WTC11 (cell line): ENCODE measurements at regions not wholly inside any gene's neighbourhood (a gene's known extent, or its start where the extent isn't known, plus 50 kb on each side); places are given as distances from the start of the nearest gene placed in this dataset.

Source experiments
- ATAC-seq: fragments of 200-7000 bp; cut with Tn5 transposase; 2 replicates; pipeline ENCODE4 v1.10.0; 2021; ENCODE audit warnings: mild to moderate bottlenecking, moderate library complexity
- CTCF ChIA-PET: fragments of 300-600 bp; sonication (Branson Sonifier 250); formaldehyde crosslinking; loops from one replicate; lab custom pipeline; 2021; ENCODE audit warnings: antibody characterized with exemption; lab: Charles Lee
- POLR2A ChIA-PET: fragments of 350-600 bp; sonication (Branson Sonifier 250); formaldehyde crosslinking; loops from one replicate; lab custom pipeline; 2021; ENCODE audit warnings: antibody characterized with exemption; lab: Charles Lee
- DNase-seq: peaks from one replicate; pipeline ENCODE4 v3.0.0; 2021; ENCODE audit warnings: low spot score
- H3K27ac Mint-ChIP-seq: 2 replicates; pipeline ENCODE4 v1.8.0; 2021; ENCODE audit warnings: mixed read lengths
- H3K27me3 Mint-ChIP-seq: 2 replicates; pipeline ENCODE4 v1.8.0; 2021; ENCODE audit warnings: low read depth, mild to moderate bottlenecking, moderate library complexity, mixed read lengths
- H3K36me3 Mint-ChIP-seq: 2 replicates; pipeline ENCODE4 v1.8.0; 2021; ENCODE audit warnings: mixed read lengths
- H3K4me1 Mint-ChIP-seq: 2 replicates; pipeline ENCODE4 v1.8.0; 2022; ENCODE audit warnings: mixed read lengths
- H3K4me3 Mint-ChIP-seq: 2 replicates; pipeline ENCODE4 v1.8.0; 2021; ENCODE audit warnings: mild to moderate bottlenecking, moderate library complexity, mixed read lengths
- H3K9me3 Mint-ChIP-seq: 2 replicates; pipeline ENCODE4 v1.8.0; 2021; ENCODE audit warnings: mixed read lengths
- AFF4 ChIP-seq: sonication (generic); formaldehyde crosslinking; IDR thresholded peaks from 2 replicates; pipeline ENCODE4 v1.8.1; 2023; ENCODE audit warnings: mild to moderate bottlenecking, missing genetic modification reagents, borderline replicate concordance
- E2F4 ChIP-seq: sonication (generic); formaldehyde crosslinking; IDR thresholded peaks from 2 replicates; pipeline ENCODE4 v1.8.1; 2022; ENCODE audit warnings: low read depth, mild to moderate bottlenecking, moderate library complexity, missing genetic modification reagents, borderline replicate concordance
- ESRRA ChIP-seq: sonication (generic); formaldehyde crosslinking; IDR thresholded peaks from 2 replicates; pipeline ENCODE4 v1.8.1; 2022; ENCODE audit warnings: mild to moderate bottlenecking, missing genetic modification reagents, borderline replicate concordance
- ETV6 ChIP-seq: sonication (generic); formaldehyde crosslinking; IDR thresholded peaks from 2 replicates; pipeline ENCODE4 v1.8.1; 2022; ENCODE audit warnings: mild to moderate bottlenecking, missing genetic modification reagents
- FOXK1 ChIP-seq: sonication (generic); formaldehyde crosslinking; IDR thresholded peaks from 2 replicates; pipeline ENCODE4 v1.8.0; 2022; ENCODE audit warnings: mild to moderate bottlenecking, moderate library complexity, missing genetic modification reagents
- GABPB1 ChIP-seq: sonication (generic); formaldehyde crosslinking; IDR thresholded peaks from 2 replicates; pipeline ENCODE4 v1.8.1; 2023; ENCODE audit warnings: mild to moderate bottlenecking, missing genetic modification reagents
- GRHL2 ChIP-seq: fragments of 250-450 bp; sonication (Bioruptor Pico); IDR thresholded peaks from 2 replicates; pipeline ENCODE4 v1.8.0; 2022; ENCODE audit warnings: mild to moderate bottlenecking, moderate library complexity; ENCODE audit not compliant: insufficient replicate concordance, severe bottlenecking
- IRF2 ChIP-seq: sonication (generic); formaldehyde crosslinking; IDR thresholded peaks from 2 replicates; pipeline ENCODE4 v1.8.0; 2022; ENCODE audit warnings: low read depth, missing genetic modification reagents, borderline replicate concordance
- KAT7 ChIP-seq: sonication (generic); formaldehyde crosslinking; IDR thresholded peaks from 2 replicates; pipeline ENCODE4 v1.8.1; 2023; ENCODE audit warnings: missing genetic modification reagents, mild to moderate bottlenecking, borderline replicate concordance
- NFYB ChIP-seq: sonication (generic); formaldehyde crosslinking; conservative IDR thresholded peaks from 2 replicates; pipeline ENCODE4 v1.8.0; 2022; ENCODE audit warnings: low read depth, missing genetic modification reagents
- PRRX2 ChIP-seq: fragments of 250-450 bp; sonication (Bioruptor Pico); IDR thresholded peaks from 2 replicates; pipeline ENCODE4 v1.8.0; 2021; ENCODE audit warnings: mild to moderate bottlenecking
- SMAD3 ChIP-seq: sonication (generic); formaldehyde crosslinking; IDR thresholded peaks from 2 replicates; pipeline ENCODE4 v1.8.0; 2022; ENCODE audit warnings: missing genetic modification reagents, mild to moderate bottlenecking, borderline replicate concordance
- SOX15 ChIP-seq: fragments of 250-450 bp; sonication (Bioruptor Pico); IDR thresholded peaks from 2 replicates; pipeline ENCODE4 v1.9.0; 2021; ENCODE audit warnings: mild to moderate bottlenecking
- STAT6 ChIP-seq: sonication (generic); formaldehyde crosslinking; conservative IDR thresholded peaks from 2 replicates; pipeline ENCODE4 v1.8.1; 2023; ENCODE audit warnings: mild to moderate bottlenecking, low read depth, missing genetic modification reagents, moderate library complexity
- TEAD1 ChIP-seq: sonication (generic); formaldehyde crosslinking; IDR thresholded peaks from 2 replicates; pipeline ENCODE4 v1.8.0; 2022; ENCODE audit warnings: mild to moderate bottlenecking, missing genetic modification reagents
- ZBTB21 ChIP-seq: sonication (generic); formaldehyde crosslinking; IDR thresholded peaks from 2 replicates; pipeline ENCODE4 v1.8.1; 2023; ENCODE audit warnings: mild to moderate bottlenecking, missing genetic modification reagents, borderline replicate concordance
- ZNF317 ChIP-seq: sonication (generic); formaldehyde crosslinking; IDR thresholded peaks from 2 replicates; pipeline ENCODE4 v1.8.1; 2023; ENCODE audit warnings: low read depth, mild to moderate bottlenecking, moderate library complexity, missing genetic modification reagents, borderline replicate concordance
- TF ChIP-seq, protein P1 (sequence below): fragments of 250-450 bp; sonication (Bioruptor Pico); IDR thresholded peaks from 2 replicates; pipeline ENCODE4 v1.9.0; 2021; ENCODE audit warnings: mild to moderate bottlenecking
- TF ChIP-seq, protein P2 (sequence below): sonication (generic); formaldehyde crosslinking; IDR thresholded peaks from 2 replicates; pipeline ENCODE4 v1.8.1; 2022; ENCODE audit warnings: low read depth, missing genetic modification reagents, borderline replicate concordance
- TF ChIP-seq, protein P3 (sequence below): fragments of 200-600 bp; IDR thresholded peaks from 2 replicates; pipeline ENCODE4 v1.8.0; 2022; ENCODE audit warnings: antibody characterized with exemption
- TF ChIP-seq, protein P4 (sequence below): sonication (generic); formaldehyde crosslinking; IDR thresholded peaks from 2 replicates; pipeline ENCODE4 v1.8.1; 2023; ENCODE audit warnings: mild to moderate bottlenecking, missing genetic modification reagents, moderate library complexity

DNA sequence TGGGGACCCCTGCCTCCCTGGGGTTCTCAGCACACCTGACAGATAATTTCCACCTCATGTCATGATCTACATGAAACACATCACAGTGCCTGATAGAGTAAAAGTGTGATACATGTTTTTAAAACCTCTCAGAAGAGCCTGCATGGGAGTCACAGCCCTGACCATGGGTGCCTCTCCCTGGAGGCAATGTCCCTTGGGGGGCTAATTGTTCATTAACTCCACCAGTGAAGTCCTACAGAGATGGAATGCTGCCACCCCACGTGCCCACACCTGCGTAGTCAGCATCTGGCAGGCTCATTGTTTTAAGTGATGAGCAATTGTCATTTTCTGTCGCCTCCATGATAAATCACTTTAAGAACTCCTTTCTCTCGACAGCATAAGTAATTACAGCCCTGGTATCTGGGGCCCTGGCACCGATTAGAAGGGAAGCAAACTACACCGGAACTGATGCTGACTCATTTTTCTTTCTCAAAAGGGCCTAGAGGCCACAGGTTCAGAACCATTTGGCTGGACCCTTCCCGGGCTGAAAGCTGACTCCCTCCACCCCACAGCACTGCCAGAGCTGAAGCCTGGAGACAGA, 109.6 kb upstream of the GJB5 start:
- ATAC-seq = no peak

GRCh38 chr1:34645919-34646318, 108.9 kb upstream of the GJB5 start:
- DNase-seq = no peak
- ATAC-seq = no peak
- Mint-ChIP-seq H3K27ac (no peak overlapping the region), H3K4me1 (peaks cover 13% of the 10 kb centered on the region), H3K36me3 (no peaks in the 10 kb centered on the region), H3K4me3 (no peak overlapping the region), H3K27me3 (peaks cover 8% of the 10 kb centered on the region), H3K9me3 (no peaks in the 10 kb centered on the region)
- ChIA-PET CTCF (interaction anchor here (0.8 to 1.5 kb wide), 3 partner anchors 9 to 95 kb away, joined by 3 read pairs; no protein-coding TSS in a partner anchor), POLR2A (no interaction called here)
- TF ChIP-seq NFYB (CRISPR knock-in tag) (no peak), FOXK1 (CRISPR knock-in tag) (no peak), GABPB1 (CRISPR knock-in tag) (no peak), PRRX2 (no peak), TEAD1 (CRISPR knock-in tag) (no peak), STAT6 (CRISPR knock-in tag) (no peak), E2F4 (CRISPR knock-in tag) (no peak), IRF2 (CRISPR knock-in tag) (no peak), ESRRA (no peak), KAT7 (CRISPR knock-in tag) (no peak), SMAD3 (CRISPR knock-in tag) (no peak), GRHL2 (CRISPR knock-in tag) (no peak), ZNF317 (CRISPR knock-in tag) (no peak), SOX15 (CRISPR knock-in tag) (no peak), AFF4 (no peak)
- TF ChIP-seq, protein P1, sequence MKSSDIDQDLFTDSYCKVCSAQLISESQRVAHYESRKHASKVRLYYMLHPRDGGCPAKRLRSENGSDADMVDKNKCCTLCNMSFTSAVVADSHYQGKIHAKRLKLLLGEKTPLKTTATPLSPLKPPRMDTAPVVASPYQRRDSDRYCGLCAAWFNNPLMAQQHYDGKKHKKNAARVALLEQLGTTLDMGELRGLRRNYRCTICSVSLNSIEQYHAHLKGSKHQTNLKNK = no peak
- TF ChIP-seq, protein P2, sequence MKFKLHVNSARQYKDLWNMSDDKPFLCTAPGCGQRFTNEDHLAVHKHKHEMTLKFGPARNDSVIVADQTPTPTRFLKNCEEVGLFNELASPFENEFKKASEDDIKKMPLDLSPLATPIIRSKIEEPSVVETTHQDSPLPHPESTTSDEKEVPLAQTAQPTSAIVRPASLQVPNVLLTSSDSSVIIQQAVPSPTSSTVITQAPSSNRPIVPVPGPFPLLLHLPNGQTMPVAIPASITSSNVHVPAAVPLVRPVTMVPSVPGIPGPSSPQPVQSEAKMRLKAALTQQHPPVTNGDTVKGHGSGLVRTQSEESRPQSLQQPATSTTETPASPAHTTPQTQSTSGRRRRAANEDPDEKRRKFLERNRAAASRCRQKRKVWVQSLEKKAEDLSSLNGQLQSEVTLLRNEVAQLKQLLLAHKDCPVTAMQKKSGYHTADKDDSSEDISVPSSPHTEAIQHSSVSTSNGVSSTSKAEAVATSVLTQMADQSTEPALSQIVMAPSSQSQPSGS (CRISPR knock-in tag) = no peak
- TF ChIP-seq, protein P3, sequence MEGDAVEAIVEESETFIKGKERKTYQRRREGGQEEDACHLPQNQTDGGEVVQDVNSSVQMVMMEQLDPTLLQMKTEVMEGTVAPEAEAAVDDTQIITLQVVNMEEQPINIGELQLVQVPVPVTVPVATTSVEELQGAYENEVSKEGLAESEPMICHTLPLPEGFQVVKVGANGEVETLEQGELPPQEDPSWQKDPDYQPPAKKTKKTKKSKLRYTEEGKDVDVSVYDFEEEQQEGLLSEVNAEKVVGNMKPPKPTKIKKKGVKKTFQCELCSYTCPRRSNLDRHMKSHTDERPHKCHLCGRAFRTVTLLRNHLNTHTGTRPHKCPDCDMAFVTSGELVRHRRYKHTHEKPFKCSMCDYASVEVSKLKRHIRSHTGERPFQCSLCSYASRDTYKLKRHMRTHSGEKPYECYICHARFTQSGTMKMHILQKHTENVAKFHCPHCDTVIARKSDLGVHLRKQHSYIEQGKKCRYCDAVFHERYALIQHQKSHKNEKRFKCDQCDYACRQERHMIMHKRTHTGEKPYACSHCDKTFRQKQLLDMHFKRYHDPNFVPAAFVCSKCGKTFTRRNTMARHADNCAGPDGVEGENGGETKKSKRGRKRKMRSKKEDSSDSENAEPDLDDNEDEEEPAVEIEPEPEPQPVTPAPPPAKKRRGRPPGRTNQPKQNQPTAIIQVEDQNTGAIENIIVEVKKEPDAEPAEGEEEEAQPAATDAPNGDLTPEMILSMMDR = no peak

More for the DNA sequence above, 109.6 kb upstream of the GJB5 start:
- Mint-ChIP-seq H3K27me3 (peaks cover 8% of the 10 kb centered on the region), H3K27ac (no peak overlapping the region), H3K4me1 (peaks cover 13% of the 10 kb centered on the region), H3K4me3 (no peak overlapping the region), H3K9me3 (no peaks in the 10 kb centered on the region), H3K36me3 (no peaks in the 10 kb centered on the region)
- ChIA-PET CTCF (interaction anchor here (0.6 to 1.5 kb wide), 4 partner anchors 51 to 185 kb away, joined by 3 to 6 read pairs (median 4); no protein-coding TSS in a partner anchor), POLR2A (no interaction called here)
- TF ChIP-seq, protein P4, sequence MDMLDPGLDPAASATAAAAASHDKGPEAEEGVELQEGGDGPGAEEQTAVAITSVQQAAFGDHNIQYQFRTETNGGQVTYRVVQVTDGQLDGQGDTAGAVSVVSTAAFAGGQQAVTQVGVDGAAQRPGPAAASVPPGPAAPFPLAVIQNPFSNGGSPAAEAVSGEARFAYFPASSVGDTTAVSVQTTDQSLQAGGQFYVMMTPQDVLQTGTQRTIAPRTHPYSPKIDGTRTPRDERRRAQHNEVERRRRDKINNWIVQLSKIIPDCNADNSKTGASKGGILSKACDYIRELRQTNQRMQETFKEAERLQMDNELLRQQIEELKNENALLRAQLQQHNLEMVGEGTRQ (CRISPR knock-in tag) = no peak
- no peak for TF ChIP-seq ZBTB21 (CRISPR knock-in tag)
- no peak for TF ChIP-seq ETV6 (CRISPR knock-in tag)
- DNase-seq = no peak
